ENCODE measurements at regions not wholly inside any gene's neighbourhood (a gene's known extent, or its start where the extent isn't known, plus 50 kb on each side); places are given as distances from the start of the nearest gene placed in this dataset.
A peak's percentile ranks its signal among the peaks of the same experiment; 100 is the strongest.

GRCh38 chr3:28973609-28974008 is 307.3 kb upstream of the RBMS3 start:
- Histone ChIP-seq H3K4me3 (no peak overlapping the region), H3K4me1 (replicated peaks in 1 of 2) (no peaks in the 10 kb centered on the region), H3K27ac (no peak overlapping the region)
- in situ Hi-C loops (cut with MboI; ENCODE audit: low pct_unique_long_range_greater_than_20kb in 2 of 9, low sequenced_read_pairs in 9 of 9, unreplicated experiment in 9 of 9) = no loop called here
- peak in 1 of 8 experiments; percentile 54 for ATAC-seq (replicated peaks in 6 of 8)

GRCh38 chr3:28978092-28978491 is 302.8 kb upstream of the RBMS3 start:
- in situ Hi-C loops (cut with MboI; ENCODE audit: low pct_unique_long_range_greater_than_20kb in 2 of 9, low sequenced_read_pairs in 9 of 9, unreplicated experiment in 9 of 9) = no loop called here
- Histone ChIP-seq H3K4me3 (no peak overlapping the region), H3K4me1 (replicated peaks in 1 of 2) (no peaks in the 10 kb centered on the region), H3K27ac (no peak overlapping the region)
- no peak for ATAC-seq (replicated peaks in 6 of 8)
- 0 to 68% (median 50%) methylated on average over 1 to 3 of the region's 3 CpGs; no CpG with 5 or more reads in 3 of the 10 experiments for WGBS, 10 experiments

GRCh38 chr3:28980131-28980530 is 300.7 kb upstream of the RBMS3 start:
- WGBS, 10 experiments = 38 to 100% (median 95%) methylated on average over 1 of the region's 1 CpG
- no peak for ATAC-seq (replicated peaks in 6 of 8)
- in situ Hi-C loops (cut with MboI; ENCODE audit: low pct_unique_long_range_greater_than_20kb in 2 of 9, low sequenced_read_pairs in 9 of 9, unreplicated experiment in 9 of 9) = no loop called here

DNA sequence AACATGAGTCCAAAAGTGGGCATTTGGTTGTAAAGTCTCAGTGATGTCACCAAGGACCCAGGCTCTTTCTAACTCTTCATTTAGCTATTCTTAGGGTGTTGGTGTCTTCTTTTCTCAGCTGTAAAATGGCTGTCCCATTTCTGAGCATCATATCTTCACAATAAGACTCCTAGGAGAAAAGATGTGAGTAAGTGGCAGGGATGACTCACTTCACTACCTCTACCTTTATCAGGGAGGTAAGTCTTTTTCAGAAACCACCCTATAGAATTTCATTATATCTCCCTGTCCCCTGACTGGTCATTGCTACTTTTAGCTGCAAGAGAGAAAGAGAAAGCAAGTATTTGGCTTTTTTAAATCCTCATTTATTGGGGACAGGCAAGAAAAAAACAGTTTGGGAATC is 300.2 kb upstream of the RBMS3 start:
- H3K4me1 ChIP-seq (replicated peaks in 1 of 2) = no peaks in the 10 kb centered on the region
- no peak overlapping the region for H3K4me3 ChIP-seq
- H3K27ac ChIP-seq = no peak overlapping the region
- in situ Hi-C loops (cut with MboI; ENCODE audit: low pct_unique_long_range_greater_than_20kb in 2 of 9, low sequenced_read_pairs in 9 of 9, unreplicated experiment in 9 of 9) = no loop called here
- ATAC-seq (replicated peaks in 6 of 8) = no peak

More at GRCh38 chr3:28980131-28980530, 300.7 kb upstream of the RBMS3 start:
- Histone ChIP-seq H3K4me3 (no peak overlapping the region), H3K4me1 (replicated peaks in 1 of 2) (no peaks in the 10 kb centered on the region), H3K27ac (no peak overlapping the region)

GRCh38 chr3:28982906-28983305 is 298.0 kb upstream of the RBMS3 start:
- 89 to 100% (median 95%) methylated on average over 2 of the region's 2 CpGs for WGBS, 10 experiments
- Histone ChIP-seq H3K4me1 (replicated peaks in 1 of 2) (no peaks in the 10 kb centered on the region), H3K4me3 (no peak overlapping the region), H3K27ac (no peak overlapping the region)
- ATAC-seq (replicated peaks in 6 of 8) = no peak
- in situ Hi-C loops (cut with MboI; ENCODE audit: low pct_unique_long_range_greater_than_20kb in 2 of 9, low sequenced_read_pairs in 9 of 9, unreplicated experiment in 9 of 9) = no loop called here

DNA sequence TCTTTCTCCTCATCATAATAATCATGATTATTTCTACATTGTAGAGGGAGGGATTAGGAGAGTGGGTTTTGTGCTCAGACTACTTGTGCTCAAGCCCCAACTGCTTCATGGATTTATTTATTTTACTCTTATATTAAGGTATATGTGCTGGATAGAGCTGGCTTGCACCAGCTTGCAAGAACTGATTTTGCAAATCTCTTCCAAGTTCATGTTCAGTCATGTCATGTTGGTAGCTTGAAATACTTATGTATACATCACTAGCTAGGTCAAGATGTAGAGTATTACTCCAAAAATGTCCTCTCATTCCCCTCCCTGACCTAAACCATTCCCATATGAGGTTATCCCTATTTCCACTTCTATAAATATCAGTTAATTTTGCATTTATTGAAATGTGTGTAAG is 293.9 kb upstream of the RBMS3 start:
- Histone ChIP-seq H3K4me1 (replicated peaks in 1 of 2) (no peaks in the 10 kb centered on the region), H3K27ac (no peak overlapping the region), H3K4me3 (no peak overlapping the region)
- ATAC-seq (replicated peaks in 6 of 8) = no peak
- in situ Hi-C loops (cut with MboI; ENCODE audit: low pct_unique_long_range_greater_than_20kb in 2 of 9, low sequenced_read_pairs in 9 of 9, unreplicated experiment in 9 of 9) = no loop called here

- no peak for ATAC-seq (replicated peaks in 6 of 8)
- in situ Hi-C loops (cut with MboI; ENCODE audit: low pct_unique_long_range_greater_than_20kb in 2 of 9, low sequenced_read_pairs in 9 of 9, unreplicated experiment in 9 of 9) = no loop called here
- H3K27ac ChIP-seq = no peak overlapping the region
- H3K4me1 ChIP-seq (replicated peaks in 1 of 2) = no peaks in the 10 kb centered on the region
- 44 to 94% (median 80%) methylated on average over 1 to 2 of the region's 2 CpGs; no CpG with 5 or more reads in 1 of the 10 experiments for WGBS, 10 experiments
- no peak overlapping the region for H3K4me3 ChIP-seq
Measured at GRCh38 chr3:28989646-28990089, 291.2 kb upstream of the RBMS3 start.

GRCh38 chr3:28994161-28994905 is 286.5 kb upstream of the RBMS3 start:
- Histone ChIP-seq H3K4me1 (replicated peaks in 1 of 2) (no peaks in the 10 kb centered on the region), H3K4me3 (no peak overlapping the region), H3K27ac (no peak overlapping the region)
- in situ Hi-C loops (cut with MboI; ENCODE audit: low pct_unique_long_range_greater_than_20kb in 2 of 9, low sequenced_read_pairs in 9 of 9, unreplicated experiment in 9 of 9) = no loop called here
- 37 to 100% (median 90%) methylated on average over 1 to 5 of the region's 6 CpGs for WGBS, 10 experiments
- ATAC-seq (replicated peaks in 6 of 8) = peak in 1 of 8 experiments; percentile 50

GRCh38 chr3:29004885-29005599 is 275.8 kb upstream of the RBMS3 start:
- in situ Hi-C loops (cut with MboI; ENCODE audit: low pct_unique_long_range_greater_than_20kb in 2 of 9, low sequenced_read_pairs in 9 of 9, unreplicated experiment in 9 of 9) = no loop called here
- H3K27ac ChIP-seq = no peak overlapping the region
- WGBS, 10 experiments = 73 to 100% (median 92%) methylated on average over 1 to 4 of the region's 4 CpGs
- no peak for ATAC-seq (replicated peaks in 6 of 8)
- no peaks in the 10 kb centered on the region for H3K4me1 ChIP-seq (replicated peaks in 1 of 2)
- H3K4me3 ChIP-seq = no peak overlapping the region

DNA sequence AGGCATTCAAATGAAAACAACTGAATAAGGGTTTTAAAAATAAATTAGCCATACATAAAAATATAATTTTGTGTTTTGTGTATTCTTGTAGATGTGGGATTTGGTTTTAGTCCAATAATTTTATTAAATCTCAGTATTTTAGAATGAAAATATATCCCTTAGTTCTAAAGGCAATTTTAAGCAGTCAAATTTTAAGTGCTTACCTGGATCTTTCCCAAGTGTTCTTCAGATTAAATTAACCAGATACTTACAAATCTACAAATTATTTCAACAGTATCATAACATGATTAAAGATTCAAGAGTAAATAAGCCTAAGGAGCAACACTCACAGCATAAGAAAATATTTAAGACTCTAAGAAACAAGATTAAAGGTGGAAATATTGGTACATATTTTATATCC is 275.0 kb upstream of the RBMS3 start:
- H3K4me1 ChIP-seq (replicated peaks in 1 of 2) = peaks cover 0 to 1% of the 10 kb centered on the region in 2 donors
- no peak for ATAC-seq (replicated peaks in 6 of 8)
- H3K27ac ChIP-seq = no peak overlapping the region
- H3K4me3 ChIP-seq = no peak overlapping the region
- in situ Hi-C loops (cut with MboI; ENCODE audit: low pct_unique_long_range_greater_than_20kb in 2 of 9, low sequenced_read_pairs in 9 of 9, unreplicated experiment in 9 of 9) = no loop called here

DNA sequence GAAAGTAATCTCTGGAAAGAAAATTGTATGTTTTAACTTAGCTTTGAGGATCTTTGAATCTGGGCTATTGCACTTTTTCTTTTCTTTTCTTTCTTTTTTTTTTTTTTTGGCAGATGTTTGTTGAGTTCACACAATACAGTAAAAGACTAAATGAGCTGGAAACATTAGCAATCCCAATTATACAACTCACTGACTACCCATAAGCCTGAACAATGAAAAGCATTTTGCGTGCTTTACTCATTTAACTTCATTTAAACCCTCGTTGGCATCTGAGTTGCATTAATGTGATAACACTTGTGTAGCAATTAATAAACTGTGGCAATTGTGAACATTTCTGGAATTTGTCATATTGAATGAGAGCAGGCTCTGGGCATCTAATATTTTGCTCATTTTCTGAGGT is 269.4 kb upstream of the RBMS3 start:
- WGBS, 10 experiments = 0 to 64% (median 26%) methylated on average over 2 of the region's 2 CpGs
- Histone ChIP-seq H3K4me3 (no peak overlapping the region), H3K27ac (no peak overlapping the region), H3K4me1 (replicated peaks in 1 of 2) (peaks cover 3 to 18% of the 10 kb centered on the region in 2 donors)
- in situ Hi-C loops (cut with MboI; ENCODE audit: low pct_unique_long_range_greater_than_20kb in 2 of 9, low sequenced_read_pairs in 9 of 9, unreplicated experiment in 9 of 9) = no loop called here
- peak in 5 of 8 experiments; percentile 18 to 88 (median 69) for ATAC-seq (replicated peaks in 6 of 8)

- Histone ChIP-seq H3K4me3 (no peak overlapping the region), H3K4me1 (replicated peaks in 1 of 2) (peaks cover 3 to 18% of the 10 kb centered on the region in 2 donors), H3K27ac (no peak overlapping the region)
- WGBS, 10 experiments = 8 to 100% (median 50%) methylated on average over 2 to 3 of the region's 3 CpGs; no CpG with 5 or more reads in 1 of the 10 experiments
- ATAC-seq (replicated peaks in 6 of 8) = peak in 5 of 8 experiments; percentile 34 to 94 (median 80)
- in situ Hi-C loops (cut with MboI; ENCODE audit: low pct_unique_long_range_greater_than_20kb in 2 of 9, low sequenced_read_pairs in 9 of 9, unreplicated experiment in 9 of 9) = no loop called here
Measured at GRCh38 chr3:29011966-29012365, 268.9 kb upstream of the RBMS3 start.

DNA sequence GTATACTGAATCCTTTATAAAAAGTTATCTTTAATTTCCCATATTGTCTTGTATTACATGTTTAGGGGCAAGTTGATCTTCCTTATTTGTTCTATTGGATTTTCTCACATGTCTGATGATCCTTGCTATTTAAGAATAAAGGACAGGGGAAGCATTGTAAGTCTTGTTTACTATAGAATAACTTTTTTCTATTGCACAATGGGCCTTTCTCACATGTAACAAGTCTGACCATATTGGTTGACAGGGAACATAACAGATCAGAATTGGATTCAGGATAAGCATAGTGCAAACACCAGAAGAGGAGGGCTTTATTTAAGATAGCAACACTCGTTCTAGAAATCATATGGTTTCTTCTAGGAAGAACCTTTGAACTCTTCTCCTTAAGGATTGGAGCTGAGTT is 257.9 kb upstream of the RBMS3 start:
- in situ Hi-C loops (cut with MboI; ENCODE audit: low pct_unique_long_range_greater_than_20kb in 2 of 9, low sequenced_read_pairs in 9 of 9, unreplicated experiment in 9 of 9) = no loop called here
- Histone ChIP-seq H3K27ac (no peak overlapping the region), H3K4me1 (replicated peaks in 1 of 2) (no peaks in the 10 kb centered on the region), H3K4me3 (no peak overlapping the region)
- ATAC-seq (replicated peaks in 6 of 8) = no peak
- WGBS, 10 experiments = 13 to 71% (median 56%) methylated on average over 1 of the region's 1 CpG; no CpG with 5 or more reads in 3 of the 10 experiments

DNA sequence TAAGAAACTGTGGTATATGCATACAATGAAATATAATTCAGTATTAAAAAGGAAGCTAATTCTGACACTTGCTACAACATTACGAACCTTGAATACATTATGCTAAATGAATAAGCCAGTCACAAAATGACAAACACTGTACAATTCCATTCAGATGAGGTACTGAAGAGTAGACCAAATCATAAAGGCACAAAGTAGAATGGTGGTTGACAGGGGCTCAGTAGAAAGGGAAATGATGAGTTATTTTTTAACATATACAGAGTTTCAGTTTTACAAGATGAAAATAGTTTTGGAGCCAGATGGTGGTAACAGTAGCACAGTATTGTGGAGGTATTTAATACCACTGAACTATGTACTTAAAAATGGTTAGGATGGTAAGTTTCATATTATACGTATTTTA is 254.6 kb upstream of the RBMS3 start:
- WGBS, 10 experiments = 25 to 100% (median 94%) methylated on average over 1 to 2 of the region's 2 CpGs; no CpG with 5 or more reads in 1 of the 10 experiments
- in situ Hi-C loops (cut with MboI; ENCODE audit: low pct_unique_long_range_greater_than_20kb in 2 of 9, low sequenced_read_pairs in 9 of 9, unreplicated experiment in 9 of 9) = no loop called here
- ATAC-seq (replicated peaks in 6 of 8) = peak in 2 of 8 experiments; percentile 65 to 73

More for the DNA sequence above, 254.6 kb upstream of the RBMS3 start:
- no peaks in the 10 kb centered on the region for H3K4me1 ChIP-seq (replicated peaks in 1 of 2)
- H3K4me3 ChIP-seq = no peak overlapping the region
- H3K27ac ChIP-seq = no peak overlapping the region

All from motor neuron (in vitro differentiated cells).